Muscle of leg (tissue), 3 donors: ENCODE measurements at regions not wholly inside any gene's neighbourhood (a gene's known extent, or its start where the extent isn't known, plus 50 kb on each side); places are given as distances from the start of the nearest gene placed in this dataset.
A peak's percentile ranks its signal among the peaks of the same experiment; 100 is the strongest.

ENCODE experiments used
- DNase-seq: peaks from one replicate; pipeline ENCODE4 v3.0.0; 2013
- H3K27ac ChIP-seq: one replicate; pipeline ENCODE4 v1.5.1; 2013; ENCODE audit warnings: mild to moderate bottlenecking, low read length, control low read depth
- H3K27me3 ChIP-seq: one replicate; pipeline ENCODE4 v1.6.1; 2013; ENCODE audit warnings: low read length; ENCODE audit not compliant: control insufficient read depth, insufficient read depth
- H3K36me3 ChIP-seq: one replicate; pipeline ENCODE4 v1.6.1; 2013; ENCODE audit warnings: low read length; ENCODE audit not compliant: control insufficient read depth, insufficient read depth
- H3K4me1 ChIP-seq: one replicate; pipeline ENCODE4 v1.6.1; 2013; ENCODE audit warnings: low read length; ENCODE audit not compliant: control insufficient read depth, insufficient read depth
- H3K4me3 ChIP-seq: one replicate; pipeline ENCODE4 v1.5.1; 2013; ENCODE audit warnings: low read length, control low read depth
- H3K9me3 ChIP-seq: replicated peaks from 2 replicates; pipeline ENCODE4 v1.6.1; 2013; ENCODE audit warnings: low read depth, low read length; ENCODE audit not compliant: control insufficient read depth
- WGBS: methylation state at CpG from one replicate; pipeline ENCODE4 v1.1.5; 2013; ENCODE audit warnings: missing lambda C conversion rate; ENCODE audit not compliant: insufficient coverage; 5-methylcytosine and 5-hydroxymethylcytosine counted together

- Histone ChIP-seq H3K9me3 (no peaks in the 10 kb centered on the region), H3K4me3 (no peak overlapping the region), H3K4me1 (no peaks in the 10 kb centered on the region), H3K36me3 (no peaks in the 10 kb centered on the region), H3K27ac (no peak overlapping the region), H3K27me3 (no peaks in the 10 kb centered on the region)
- DNase-seq: no peak
- WGBS: no CpG with 5 or more reads among the region's 8 CpGs
Measured at GRCh38 chr4:72974694-72975487, 94.6 kb downstream of the COX18 start.

GRCh38 chr4:72971572-72971971, 97.9 kb downstream of the COX18 start:
- DNase-seq: no peak
- no peaks in the 10 kb centered on the region for H3K36me3 ChIP-seq
- H3K9me3 ChIP-seq: no peaks in the 10 kb centered on the region
- no peaks in the 10 kb centered on the region for H3K27me3 ChIP-seq
- no peak overlapping the region for H3K4me3 ChIP-seq
- WGBS: no CpG with 5 or more reads among the region's 3 CpGs
- H3K4me1 ChIP-seq: no peaks in the 10 kb centered on the region
- H3K27ac ChIP-seq: no peak overlapping the region

- no peaks in the 10 kb centered on the region for H3K4me1 ChIP-seq
- H3K4me3 ChIP-seq: no peak overlapping the region
- whole genome bisulfite sequencing: no CpG with 5 or more reads among the region's 2 CpGs
- H3K27ac ChIP-seq: no peak overlapping the region
- H3K9me3 ChIP-seq: no peaks in the 10 kb centered on the region
- H3K27me3 ChIP-seq: no peaks in the 10 kb centered on the region
- no peak for DNase-seq
- H3K36me3 ChIP-seq: no peaks in the 10 kb centered on the region
Measured at GRCh38 chr4:72970756-72971155, 98.8 kb downstream of the COX18 start.

GRCh38 chr4:72969976-72970375, 99.5 kb downstream of the COX18 start:
- Histone ChIP-seq H3K4me1 (no peaks in the 10 kb centered on the region), H3K27me3 (no peaks in the 10 kb centered on the region), H3K27ac (no peak overlapping the region), H3K36me3 (no peaks in the 10 kb centered on the region), H3K4me3 (no peak overlapping the region), H3K9me3 (no peaks in the 10 kb centered on the region)
- peak; percentile 89 for DNase-seq
- 0% methylated on average over 1 of the region's 1 CpG for WGBS

GRCh38 chr4:72966652-72967051, 102.9 kb downstream of the COX18 start:
- 83% methylated on average over 1 of the region's 1 CpG for WGBS
- H3K4me3 ChIP-seq: no peak overlapping the region
- no peak overlapping the region for H3K27ac ChIP-seq
- no peaks in the 10 kb centered on the region for H3K4me1 ChIP-seq
- no peak for DNase-seq
- no peaks in the 10 kb centered on the region for H3K36me3 ChIP-seq
- no peaks in the 10 kb centered on the region for H3K27me3 ChIP-seq
- H3K9me3 ChIP-seq: no peaks in the 10 kb centered on the region

GRCh38 chr4:72959411-72959810, 110.1 kb downstream of the COX18 start:
- Histone ChIP-seq H3K4me3 (no peak overlapping the region), H3K9me3 (peaks cover 4% of the 10 kb centered on the region), H3K36me3 (no peaks in the 10 kb centered on the region), H3K27me3 (no peaks in the 10 kb centered on the region), H3K4me1 (no peaks in the 10 kb centered on the region), H3K27ac (no peak overlapping the region)
- no peak for DNase-seq
- 71% methylated on average over 2 of the region's 2 CpGs for WGBS

- Histone ChIP-seq H3K36me3 (no peaks in the 10 kb centered on the region), H3K4me1 (no peaks in the 10 kb centered on the region), H3K27ac (no peak overlapping the region), H3K9me3 (no peaks in the 10 kb centered on the region), H3K4me3 (no peak overlapping the region), H3K27me3 (no peaks in the 10 kb centered on the region)
- whole genome bisulfite sequencing: no CpG with 5 or more reads among the region's 2 CpGs
- DNase-seq: no peak
Measured at GRCh38 chr4:72954811-72955210, 114.7 kb downstream of the COX18 start.

- Histone ChIP-seq H3K9me3 (no peaks in the 10 kb centered on the region), H3K27me3 (no peaks in the 10 kb centered on the region), H3K27ac (no peak overlapping the region), H3K4me3 (no peak overlapping the region), H3K36me3 (no peaks in the 10 kb centered on the region), H3K4me1 (no peaks in the 10 kb centered on the region)
- no CpG with 5 or more reads among the region's 1 CpG for WGBS
- peak; percentile 55 for DNase-seq
Measured at GRCh38 chr4:72953571-72953970, 115.9 kb downstream of the COX18 start.

- Histone ChIP-seq H3K4me1 (no peaks in the 10 kb centered on the region), H3K36me3 (no peaks in the 10 kb centered on the region), H3K9me3 (no peaks in the 10 kb centered on the region), H3K27ac (no peak overlapping the region), H3K4me3 (no peak overlapping the region), H3K27me3 (no peaks in the 10 kb centered on the region)
- no CpG with 5 or more reads among the region's 2 CpGs for WGBS
- DNase-seq: no peak
Measured at GRCh38 chr4:72951628-72952027, 117.9 kb downstream of the COX18 start.

GRCh38 chr4:72951147-72951546, 118.4 kb downstream of the COX18 start:
- no peaks in the 10 kb centered on the region for H3K27me3 ChIP-seq
- H3K9me3 ChIP-seq: no peaks in the 10 kb centered on the region
- DNase-seq: no peak
- 78% methylated on average over 1 of the region's 1 CpG for WGBS
- H3K36me3 ChIP-seq: no peaks in the 10 kb centered on the region
- H3K4me1 ChIP-seq: no peaks in the 10 kb centered on the region
- no peak overlapping the region for H3K27ac ChIP-seq
- H3K4me3 ChIP-seq: no peak overlapping the region

- H3K27ac ChIP-seq: no peak overlapping the region
- no peak overlapping the region for H3K4me3 ChIP-seq
- no peaks in the 10 kb centered on the region for H3K9me3 ChIP-seq
- WGBS: no CpG with 5 or more reads among the region's 1 CpG
- no peaks in the 10 kb centered on the region for H3K27me3 ChIP-seq
- DNase-seq: no peak
- no peaks in the 10 kb centered on the region for H3K4me1 ChIP-seq
- no peaks in the 10 kb centered on the region for H3K36me3 ChIP-seq
Measured at GRCh38 chr4:72948080-72948479, 121.4 kb downstream of the COX18 start.
